OCI-LY3 (cell line): ENCODE measurements at regions not wholly inside any gene's neighbourhood (a gene's known extent, or its start where the extent isn't known, plus 50 kb on each side); places are given as distances from the start of the nearest gene placed in this dataset.

Source experiments
- H2AFZ ChIP-seq: fragments of 200-600, 300-600 bp; shearing (Covaris generic); 2 replicates; pipeline ENCODE4 v1.6.0; 2014; ENCODE audit warnings: antibody characterized with exemption, low read depth, low read length
- H3K27ac ChIP-seq: fragments of 200-600, 300-600 bp; sonication (generic); 2 replicates; pipeline ENCODE4 v1.5.1; 2014; ENCODE audit warnings: mild to moderate bottlenecking, low read length, moderate library complexity, mixed read lengths
- H3K27me3 ChIP-seq: fragments of 200-600, 300-600 bp; sonication (generic); 2 replicates; pipeline ENCODE4 v1.6.1; 2014; ENCODE audit warnings: low read depth, low read length, mixed read lengths
- H3K36me3 ChIP-seq: fragments of 200-600, 300-600 bp; sonication (generic); replicated peaks from 2 replicates; pipeline ENCODE3; 2014; ENCODE audit warnings: low read depth, low read length, mixed read lengths
- H3K4me1 ChIP-seq: fragments of 300-600, 200-600 bp; sonication (generic); 2 replicates; pipeline ENCODE4 v1.6.1; 2014; ENCODE audit warnings: low read length, mixed read lengths
- H3K4me2 ChIP-seq: fragments of 200-600, 300-600 bp; sonication (generic); 2 replicates; pipeline ENCODE4 v1.6.1; 2014; ENCODE audit warnings: low read length, mixed read lengths
- H3K4me3 ChIP-seq: fragments of 300-600, 200-600 bp; sonication (generic); 2 replicates; pipeline ENCODE4 v1.5.1; 2014; ENCODE audit warnings: antibody characterized with exemption, mild to moderate bottlenecking, low read length, moderate library complexity
- H3K79me2 ChIP-seq: fragments of 300-600, 200-600 bp; shearing (Covaris generic); 2 replicates; pipeline ENCODE4 v1.6.1; 2014; ENCODE audit warnings: mild to moderate bottlenecking, low read length, mixed read lengths
- H3K9ac ChIP-seq: fragments of 300-600, 200-600 bp; shearing (Covaris generic); 2 replicates; pipeline ENCODE4 v1.6.0; 2014; ENCODE audit warnings: mild to moderate bottlenecking, low read length, moderate library complexity
- H3K9me3 ChIP-seq: fragments of 200-600, 300-600 bp; shearing (Covaris generic); 2 replicates; pipeline ENCODE4 v1.6.1; 2014; ENCODE audit warnings: low read length, mixed read lengths; ENCODE audit not compliant: insufficient read depth
- H4K20me1 ChIP-seq: fragments of 200-600, 300-600 bp; sonication (generic); 2 replicates; pipeline ENCODE4 v1.6.1; 2016; ENCODE audit warnings: low read length, mixed read lengths; ENCODE audit not compliant: insufficient read depth
- EZH2phosphoT487 ChIP-seq: fragments of 200-600 bp; shearing (Covaris generic); IDR thresholded peaks from 2 replicates; pipeline ENCODE4 v1.6.1; 2018; ENCODE audit warnings: antibody characterized with exemption, mixed run types, low read depth
- TF ChIP-seq, protein P1 (sequence below): fragments of 200-600, 300-600 bp; sonication (generic); IDR thresholded peaks from 2 replicates; pipeline ENCODE4 v1.5.1; 2014; ENCODE audit warnings: antibody characterized with exemption, low read length, low read depth

DNA sequence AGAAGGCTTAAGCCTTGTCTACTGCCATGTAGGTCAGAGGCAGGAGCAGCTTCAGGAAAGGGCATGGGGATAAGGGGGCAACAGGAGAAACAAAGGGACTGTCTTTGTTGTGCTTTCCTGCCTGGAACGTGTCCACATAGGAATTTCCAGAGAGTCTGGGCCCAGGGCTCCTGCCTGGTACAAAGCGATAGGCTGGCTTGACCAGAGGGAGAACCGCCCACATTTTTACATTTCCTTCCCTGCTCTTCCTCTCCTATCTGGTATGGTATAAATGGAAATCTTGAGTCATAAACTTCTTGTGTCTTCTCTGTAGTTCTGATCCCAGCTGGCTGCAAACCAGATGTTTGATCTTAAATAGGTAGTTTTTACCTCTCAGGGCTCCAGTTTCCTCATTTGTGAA lies 414.8 kb downstream of the HRH4 start:
- H4K20me1 ChIP-seq = no peaks in the 10 kb centered on the region
- H3K9me3 ChIP-seq = no peaks in the 10 kb centered on the region
- H3K4me1 ChIP-seq = no peaks in the 10 kb centered on the region
- no peak overlapping the region for H3K27ac ChIP-seq
- no peak overlapping the region for H3K4me3 ChIP-seq
- H3K79me2 ChIP-seq = no peaks in the 10 kb centered on the region
- no peak overlapping the region for H3K4me2 ChIP-seq
- TF ChIP-seq EZH2phosphoT487 = no peak
- TF ChIP-seq, protein P1, sequence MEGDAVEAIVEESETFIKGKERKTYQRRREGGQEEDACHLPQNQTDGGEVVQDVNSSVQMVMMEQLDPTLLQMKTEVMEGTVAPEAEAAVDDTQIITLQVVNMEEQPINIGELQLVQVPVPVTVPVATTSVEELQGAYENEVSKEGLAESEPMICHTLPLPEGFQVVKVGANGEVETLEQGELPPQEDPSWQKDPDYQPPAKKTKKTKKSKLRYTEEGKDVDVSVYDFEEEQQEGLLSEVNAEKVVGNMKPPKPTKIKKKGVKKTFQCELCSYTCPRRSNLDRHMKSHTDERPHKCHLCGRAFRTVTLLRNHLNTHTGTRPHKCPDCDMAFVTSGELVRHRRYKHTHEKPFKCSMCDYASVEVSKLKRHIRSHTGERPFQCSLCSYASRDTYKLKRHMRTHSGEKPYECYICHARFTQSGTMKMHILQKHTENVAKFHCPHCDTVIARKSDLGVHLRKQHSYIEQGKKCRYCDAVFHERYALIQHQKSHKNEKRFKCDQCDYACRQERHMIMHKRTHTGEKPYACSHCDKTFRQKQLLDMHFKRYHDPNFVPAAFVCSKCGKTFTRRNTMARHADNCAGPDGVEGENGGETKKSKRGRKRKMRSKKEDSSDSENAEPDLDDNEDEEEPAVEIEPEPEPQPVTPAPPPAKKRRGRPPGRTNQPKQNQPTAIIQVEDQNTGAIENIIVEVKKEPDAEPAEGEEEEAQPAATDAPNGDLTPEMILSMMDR = no peak
- H3K9ac ChIP-seq = no peak overlapping the region
- H3K36me3 ChIP-seq = no peaks in the 10 kb centered on the region
- peaks cover 4% of the 10 kb centered on the region for H3K27me3 ChIP-seq
- no peak overlapping the region for H2AFZ ChIP-seq

DNA sequence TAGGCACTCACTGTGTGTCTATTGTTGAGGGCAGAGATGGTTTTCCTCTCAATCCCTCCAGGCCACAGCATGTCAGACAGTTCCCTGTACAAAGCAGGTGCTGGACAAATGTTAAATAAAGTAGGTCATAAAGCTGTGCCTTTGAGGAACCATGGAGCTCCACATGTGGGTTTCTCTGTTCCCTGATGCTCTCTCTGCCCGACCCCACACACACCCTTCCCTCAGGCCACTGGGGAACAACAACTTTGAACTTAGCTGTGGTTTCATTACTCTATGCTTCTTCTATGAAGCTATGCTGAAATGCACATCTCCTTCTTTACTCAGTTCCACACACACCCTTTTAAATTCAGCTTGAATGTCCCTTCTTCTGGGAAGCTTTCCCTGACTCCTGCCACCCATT lies 415.3 kb downstream of the HRH4 start:
- peaks cover 3% of the 10 kb centered on the region for H3K27me3 ChIP-seq
- 0 out of 2 replicates have a peak, but pooled peaks cover 2% of the 10 kb centered on the region for H4K20me1 ChIP-seq
- TF ChIP-seq EZH2phosphoT487 = no peak
- TF ChIP-seq, protein P1 = no peak
- H3K79me2 ChIP-seq = no peaks in the 10 kb centered on the region
- no peaks in the 10 kb centered on the region for H3K9me3 ChIP-seq
- no peaks in the 10 kb centered on the region for H3K36me3 ChIP-seq
- H3K4me3 ChIP-seq = no peak overlapping the region
- no peak overlapping the region for H2AFZ ChIP-seq
- no peak overlapping the region for H3K27ac ChIP-seq
- no peak overlapping the region for H3K4me2 ChIP-seq
- H3K9ac ChIP-seq = no peak overlapping the region
- H3K4me1 ChIP-seq = no peaks in the 10 kb centered on the region

DNA sequence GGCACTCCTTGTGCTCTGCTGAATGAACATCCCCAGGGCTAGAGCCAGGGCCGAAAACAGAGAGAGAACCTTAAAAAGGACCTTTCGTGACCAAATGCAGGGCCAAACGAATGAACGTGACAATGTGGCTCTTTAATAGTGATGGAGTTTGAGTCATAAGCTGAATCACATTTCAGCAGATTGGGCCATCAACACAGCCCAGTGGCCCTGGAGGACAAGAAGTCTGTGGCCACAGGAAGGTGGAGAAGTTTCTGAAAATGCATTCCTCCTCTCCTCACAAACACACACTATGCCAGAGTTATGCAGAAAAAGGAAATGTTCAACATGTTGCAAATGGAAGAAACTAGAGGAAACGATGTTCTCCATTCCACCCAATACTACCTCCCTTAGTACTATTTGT lies 415.8 kb downstream of the HRH4 start:
- H3K9me3 ChIP-seq = no peaks in the 10 kb centered on the region
- no peak overlapping the region for H3K27ac ChIP-seq
- no peak overlapping the region for H3K4me2 ChIP-seq
- H2AFZ ChIP-seq = no peak overlapping the region
- TF ChIP-seq EZH2phosphoT487 = no peak
- TF ChIP-seq, protein P1 = no peak
- 0 out of 2 replicates have a peak, but pooled peaks cover 2% of the 10 kb centered on the region for H4K20me1 ChIP-seq
- no peak overlapping the region for H3K9ac ChIP-seq
- H3K27me3 ChIP-seq = no peaks in the 10 kb centered on the region; the same call in 1 of the 2 replicates
- H3K4me1 ChIP-seq = no peaks in the 10 kb centered on the region
- H3K36me3 ChIP-seq = no peaks in the 10 kb centered on the region
- H3K79me2 ChIP-seq = no peaks in the 10 kb centered on the region
- no peak overlapping the region for H3K4me3 ChIP-seq

DNA sequence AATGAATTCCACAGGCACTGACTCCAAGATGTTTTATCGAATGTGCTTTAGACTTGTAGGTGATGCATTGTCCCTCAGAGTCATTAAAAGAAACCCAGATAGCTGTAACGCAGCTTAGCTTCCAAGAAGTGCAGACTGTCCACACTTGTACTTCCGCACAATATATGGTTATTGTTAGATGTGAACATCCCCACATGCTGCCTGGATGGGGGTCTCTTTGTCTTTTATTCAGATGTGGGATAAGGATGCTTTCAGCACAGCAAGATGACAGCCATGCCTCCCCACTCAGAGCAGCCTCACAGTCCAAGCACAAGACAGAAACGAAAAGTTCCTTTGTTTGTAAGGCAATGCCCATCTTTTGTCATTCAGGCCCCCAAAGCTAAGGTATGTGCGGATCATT lies 416.6 kb downstream of the HRH4 start:
- no peaks in the 10 kb centered on the region for H3K36me3 ChIP-seq

More for the DNA sequence above, 416.6 kb downstream of the HRH4 start:
- H3K4me3 ChIP-seq = no peak overlapping the region
- no peaks in the 10 kb centered on the region for H3K4me1 ChIP-seq
- TF ChIP-seq EZH2phosphoT487 = no peak
- TF ChIP-seq, protein P1 = no peak
- H3K9ac ChIP-seq = no peak overlapping the region
- no peak overlapping the region for H2AFZ ChIP-seq
- no peaks in the 10 kb centered on the region; the same call in 1 of the 2 replicates for H3K27me3 ChIP-seq
- H3K27ac ChIP-seq = no peak overlapping the region
- 0 out of 2 replicates have a peak, but pooled peaks cover 2% of the 10 kb centered on the region for H4K20me1 ChIP-seq
- H3K9me3 ChIP-seq = no peaks in the 10 kb centered on the region
- no peak overlapping the region for H3K4me2 ChIP-seq
- H3K79me2 ChIP-seq = no peaks in the 10 kb centered on the region
